Stimulated activated CD8-positive, alpha-beta memory T cell treated with anti-CD3 and anti-CD28 coated beads, Interleukin-4, amount 100 ng/mL, for 48 hours (primary cell): ENCODE measurements at regions not wholly inside any gene's neighbourhood (a gene's known extent, or its start where the extent isn't known, plus 50 kb on each side); places are given as distances from the start of the nearest gene placed in this dataset.
"Not testable (repeated sequence)": the region's sequence is repeated elsewhere in the genome, so short reads cannot be mapped to it uniquely, and the experiment has no call there.

Experiments used
- DNase-seq: peaks from one replicate; pipeline ENCODE4 v3.0.0-alpha.2; 2020

- DNase-seq: no peak
Measured at GRCh38 chr4:85106805-85107336, 140.4 kb upstream of the WDFY3 start.

GRCh38 chr4:85107553-85107952 is 141.1 kb upstream of the WDFY3 start:
- DNase-seq: no peak

- no peak for DNase-seq
Measured at GRCh38 chr4:85113706-85114105, 147.2 kb upstream of the WDFY3 start.

GRCh38 chr4:85114526-85114925 is 148.0 kb upstream of the WDFY3 start:
- no peak for DNase-seq

- DNase-seq: no peak
Measured at GRCh38 chr4:85116008-85116407, 149.5 kb upstream of the WDFY3 start.

GRCh38 chr4:85125688-85126087 is 159.2 kb upstream of the WDFY3 start:
- no peak for DNase-seq

GRCh38 chr4:85126991-85127591 is 160.6 kb upstream of the WDFY3 start:
- DNase-seq: no peak

GRCh38 chr4:85127653-85128052 is 161.2 kb upstream of the WDFY3 start:
- no peak for DNase-seq

- no peak for DNase-seq
Measured at GRCh38 chr4:85128246-85129204, 162.0 kb upstream of the WDFY3 start.

- DNase-seq: not testable (repeated sequence)
Measured at GRCh38 chr4:85129354-85130125, 163.1 kb upstream of the WDFY3 start.

GRCh38 chr4:85132117-85132516 is 165.6 kb upstream of the WDFY3 start:
- no peak for DNase-seq

- DNase-seq: no peak
Measured at GRCh38 chr4:85132570-85132969, 166.1 kb upstream of the WDFY3 start.

- not testable (repeated sequence) for DNase-seq
Measured at GRCh38 chr4:85139749-85140148, 173.3 kb upstream of the WDFY3 start.

GRCh38 chr4:85142451-85142850 is 176.0 kb upstream of the WDFY3 start:
- DNase-seq: no peak

GRCh38 chr4:85147481-85148076 is 181.1 kb upstream of the WDFY3 start:
- no peak for DNase-seq

- DNase-seq: no peak
Measured at GRCh38 chr4:85149676-85150075, 183.2 kb upstream of the WDFY3 start.

GRCh38 chr4:85151371-85151770 is 184.9 kb upstream of the WDFY3 start:
- DNase-seq: no peak

GRCh38 chr4:85151786-85152185 is 185.3 kb upstream of the WDFY3 start:
- DNase-seq: no peak

GRCh38 chr4:85152480-85152879 is 186.0 kb upstream of the WDFY3 start:
- DNase-seq: no peak

- DNase-seq: no peak
Measured at GRCh38 chr4:85153221-85153620, 186.7 kb upstream of the WDFY3 start.

GRCh38 chr4:85154591-85154990 is 188.1 kb upstream of the WDFY3 start:
- no peak for DNase-seq

GRCh38 chr4:85165808-85166207 is 199.3 kb upstream of the WDFY3 start:
- no peak for DNase-seq

- no peak for DNase-seq
Measured at GRCh38 chr4:85166318-85166717, 199.8 kb upstream of the WDFY3 start.
